ENCODE measurements at regions not wholly inside any gene's neighbourhood (a gene's known extent, or its start where the extent isn't known, plus 50 kb on each side); places are given as distances from the start of the nearest gene placed in this dataset.

GRCh38 chr6:22141241-22141745 lies 155.5 kb downstream of the PRL start:
- no peak for DNase-seq
- no peaks in the 10 kb centered on the region for H3K36me3 Mint-ChIP-seq (ENCODE audit: low read depth)
- POLR2A ChIA-PET: no interaction called here
- no peak overlapping the region for H3K27ac Mint-ChIP-seq
- H3K4me1 Mint-ChIP-seq: no peaks in the 10 kb centered on the region
- CTCF ChIA-PET: no interaction called here
- H3K4me3 Mint-ChIP-seq: no peak overlapping the region
- H3K9me3 Mint-ChIP-seq: no peaks in the 10 kb centered on the region
- H3K27me3 Mint-ChIP-seq: peaks cover 7% of the 10 kb centered on the region

- POLR2A ChIA-PET: no interaction called here
- Mint-ChIP-seq H3K27me3 (peaks cover 18% of the 10 kb centered on the region), H3K4me3 (no peak overlapping the region), H3K9me3 (no peaks in the 10 kb centered on the region), H3K27ac (no peak overlapping the region), H3K36me3 (ENCODE audit: low read depth) (no peaks in the 10 kb centered on the region), H3K4me1 (no peaks in the 10 kb centered on the region)
- CTCF ChIA-PET: no interaction called here
- DNase-seq: no peak
These were observed 154.0 kb downstream of the PRL start for GRCh38 chr6:22142856-22143255.

GRCh38 chr6:22145376-22145775 lies 151.5 kb downstream of the PRL start:
- H3K4me1 Mint-ChIP-seq: no peaks in the 10 kb centered on the region
- H3K4me3 Mint-ChIP-seq: no peak overlapping the region
- no peak overlapping the region for H3K27ac Mint-ChIP-seq
- H3K27me3 Mint-ChIP-seq: peaks cover 24% of the 10 kb centered on the region
- no peaks in the 10 kb centered on the region for H3K9me3 Mint-ChIP-seq
- no peaks in the 10 kb centered on the region for H3K36me3 Mint-ChIP-seq (ENCODE audit: low read depth)
- DNase-seq: no peak
- POLR2A ChIA-PET: no interaction called here
- CTCF ChIA-PET: no interaction called here

- no peak for DNase-seq
- H3K36me3 Mint-ChIP-seq (ENCODE audit: low read depth): no peaks in the 10 kb centered on the region
- ChIA-PET POLR2A (no interaction called here), CTCF (no interaction called here)
- no peak overlapping the region for H3K27ac Mint-ChIP-seq
- no peaks in the 10 kb centered on the region for H3K9me3 Mint-ChIP-seq
- no peaks in the 10 kb centered on the region for H3K4me1 Mint-ChIP-seq
- H3K27me3 Mint-ChIP-seq: peaks cover 24% of the 10 kb centered on the region
- no peak overlapping the region for H3K4me3 Mint-ChIP-seq
These were observed 150.8 kb downstream of the PRL start for GRCh38 chr6:22145823-22146677.

- H3K27ac Mint-ChIP-seq: no peak overlapping the region
- peaks cover 24% of the 10 kb centered on the region for H3K27me3 Mint-ChIP-seq
- CTCF ChIA-PET: no interaction called here
These were observed 150.2 kb downstream of the PRL start for GRCh38 chr6:22146678-22146930.

GRCh38 chr6:22146931-22147701 lies 149.7 kb downstream of the PRL start:
- H3K4me1 Mint-ChIP-seq: no peaks in the 10 kb centered on the region
- no peak overlapping the region for H3K27ac Mint-ChIP-seq
- ChIA-PET POLR2A (no interaction called here), CTCF (no interaction called here)
- H3K27me3 Mint-ChIP-seq: peaks cover 24% of the 10 kb centered on the region
- H3K9me3 Mint-ChIP-seq: no peaks in the 10 kb centered on the region
- no peak overlapping the region for H3K4me3 Mint-ChIP-seq
- H3K36me3 Mint-ChIP-seq (ENCODE audit: low read depth): no peaks in the 10 kb centered on the region
- DNase-seq: no peak

More at GRCh38 chr6:22146678-22146930, 150.2 kb downstream of the PRL start:
- Mint-ChIP-seq H3K4me3 (no peak overlapping the region), H3K36me3 (ENCODE audit: low read depth) (no peaks in the 10 kb centered on the region), H3K9me3 (no peaks in the 10 kb centered on the region), H3K4me1 (no peaks in the 10 kb centered on the region)
- POLR2A ChIA-PET: no interaction called here
- no peak for DNase-seq

GRCh38 chr6:22147921-22148776 lies 148.7 kb downstream of the PRL start:
- CTCF ChIA-PET: no interaction called here
- no peaks in the 10 kb centered on the region for H3K9me3 Mint-ChIP-seq
- no peaks in the 10 kb centered on the region for H3K4me1 Mint-ChIP-seq
- no peak for DNase-seq
- H3K27ac Mint-ChIP-seq: no peak overlapping the region
- POLR2A ChIA-PET: no interaction called here
- peaks cover 24% of the 10 kb centered on the region for H3K27me3 Mint-ChIP-seq
- no peak overlapping the region for H3K4me3 Mint-ChIP-seq
- H3K36me3 Mint-ChIP-seq (ENCODE audit: low read depth): no peaks in the 10 kb centered on the region

- peaks cover 24% of the 10 kb centered on the region for H3K27me3 Mint-ChIP-seq
- no peaks in the 10 kb centered on the region for H3K9me3 Mint-ChIP-seq
- H3K36me3 Mint-ChIP-seq (ENCODE audit: low read depth): no peaks in the 10 kb centered on the region
- H3K4me3 Mint-ChIP-seq: no peak overlapping the region
- ChIA-PET CTCF (no interaction called here), POLR2A (no interaction called here)
- H3K27ac Mint-ChIP-seq: no peak overlapping the region
- H3K4me1 Mint-ChIP-seq: no peaks in the 10 kb centered on the region
- DNase-seq: no peak
These were observed 147.7 kb downstream of the PRL start for GRCh38 chr6:22149096-22149495.

- H3K4me1 Mint-ChIP-seq: no peaks in the 10 kb centered on the region
- ChIA-PET POLR2A (no interaction called here), CTCF (no interaction called here)
- no peaks in the 10 kb centered on the region for H3K36me3 Mint-ChIP-seq (ENCODE audit: low read depth)
- no peak for DNase-seq
- H3K27ac Mint-ChIP-seq: no peak overlapping the region
- H3K27me3 Mint-ChIP-seq: peaks cover 24% of the 10 kb centered on the region
- H3K4me3 Mint-ChIP-seq: no peak overlapping the region
- no peaks in the 10 kb centered on the region for H3K9me3 Mint-ChIP-seq
These were observed 147.1 kb downstream of the PRL start for GRCh38 chr6:22149501-22150367.

GRCh38 chr6:22150368-22151035 lies 146.3 kb downstream of the PRL start:
- CTCF ChIA-PET: no interaction called here
- Mint-ChIP-seq H3K27me3 (peaks cover 22% of the 10 kb centered on the region), H3K9me3 (no peaks in the 10 kb centered on the region), H3K27ac (no peak overlapping the region), H3K4me3 (no peak overlapping the region), H3K36me3 (ENCODE audit: low read depth) (no peaks in the 10 kb centered on the region), H3K4me1 (no peaks in the 10 kb centered on the region)
- no peak for DNase-seq
- POLR2A ChIA-PET: no interaction called here

- Mint-ChIP-seq H3K27me3 (peaks cover 14% of the 10 kb centered on the region), H3K9me3 (no peaks in the 10 kb centered on the region), H3K4me1 (no peaks in the 10 kb centered on the region), H3K4me3 (no peak overlapping the region), H3K27ac (no peak overlapping the region), H3K36me3 (ENCODE audit: low read depth) (no peaks in the 10 kb centered on the region)
- CTCF ChIA-PET: no interaction called here
- no peak for DNase-seq
- POLR2A ChIA-PET: no interaction called here
These were observed 144.9 kb downstream of the PRL start for GRCh38 chr6:22151892-22152291.

- Mint-ChIP-seq H3K4me3 (no peak overlapping the region), H3K27ac (no peak overlapping the region), H3K9me3 (no peaks in the 10 kb centered on the region), H3K27me3 (peaks cover 7% of the 10 kb centered on the region), H3K4me1 (no peaks in the 10 kb centered on the region), H3K36me3 (ENCODE audit: low read depth) (no peaks in the 10 kb centered on the region)
- DNase-seq: no peak
- ChIA-PET CTCF (no interaction called here), POLR2A (no interaction called here)
These were observed 144.0 kb downstream of the PRL start for GRCh38 chr6:22152841-22153240.

All from activated CD4-positive, alpha-beta memory T cell treated with anti-CD3 and anti-CD28 coated beads, Interleukin-2, amount 10 ng/mL, durations not matched to agents 7 days and 5 days (primary cell).